Liver (tissue), 8 donors: ENCODE measurements at regions not wholly inside any gene's neighbourhood (a gene's known extent, or its start where the extent isn't known, plus 50 kb on each side); places are given as distances from the start of the nearest gene placed in this dataset.

ENCODE experiments used
- DNase-seq: peaks from one replicate; pipeline ENCODE4 v3.0.0-alpha.2; 2017; ENCODE audit warnings: low spot score
- H3K27ac ChIP-seq, 2 donors: one replicate each; pipeline ENCODE4 v1.7.0; 2013; ENCODE audit warnings: inconsistent platforms in 2 of 2, low read length in 2 of 2, control low read depth in 1 of 2, low read depth in 1 of 2, mild to moderate bottlenecking in 1 of 2
- H3K27me3 ChIP-seq, 4 donors: one replicate each; pipeline versions ENCODE4 v1.6.1 to v1.7.0; 2013; ENCODE audit warnings: low read length in 3 of 4, inconsistent platforms in 1 of 4, mild to moderate bottlenecking in 1 of 4, moderate library complexity in 1 of 4; ENCODE audit not compliant: control insufficient read depth in 4 of 4, insufficient read depth in 4 of 4
- H3K36me3 ChIP-seq, 4 donors: one replicate each; pipeline versions ENCODE4 v1.6.1 to v1.7.0; 2013; ENCODE audit warnings: low read length in 3 of 4, mild to moderate bottlenecking in 3 of 4, low read depth in 1 of 4, moderate library complexity in 1 of 4; ENCODE audit not compliant: control insufficient read depth in 4 of 4, insufficient read depth in 3 of 4
- H3K4me1 ChIP-seq, 4 donors: one replicate each; pipeline versions ENCODE4 v1.6.1 to v1.7.0; 2013; ENCODE audit warnings: low read length in 3 of 4, mild to moderate bottlenecking in 3 of 4, moderate library complexity in 1 of 4; ENCODE audit not compliant: control insufficient read depth in 4 of 4, insufficient read depth in 4 of 4
- H3K4me3 ChIP-seq, 3 donors: one replicate each; pipeline versions ENCODE4 v1.6.1 to v1.7.0; 2013; ENCODE audit warnings: low read length in 3 of 3, control low read depth in 1 of 3, low read depth in 1 of 3, mild to moderate bottlenecking in 1 of 3
- H3K9ac ChIP-seq, 2 donors: one replicate each; pipeline ENCODE4 v1.7.0; 2013; ENCODE audit warnings: low read length in 2 of 2, mild to moderate bottlenecking in 2 of 2, moderate library complexity in 2 of 2, control low read depth in 1 of 2, low read depth in 1 of 2
- H3K9me3 ChIP-seq, 4 donors: one replicate each; pipeline versions ENCODE4 v1.6.1 to v1.7.0; 2013; ENCODE audit warnings: low read length in 3 of 4; ENCODE audit not compliant: control insufficient read depth in 4 of 4
- EGR1 ChIP-seq, 2 donors: IDR thresholded peaks; 2 replicates each; pipeline ENCODE4 v1.6.1; 2016 to 2018; ENCODE audit warnings: antibody characterized with exemption in 2 of 2, low read depth in 2 of 2
- FOXA1 ChIP-seq: IDR thresholded peaks from 2 replicates; pipeline ENCODE4 v1.6.1; 2016; ENCODE audit warnings: antibody characterized with exemption
- FOXA2 ChIP-seq: IDR thresholded peaks from 2 replicates; pipeline ENCODE4 v1.6.1; 2016; ENCODE audit warnings: antibody characterized with exemption
- GABPA ChIP-seq, 2 donors: IDR thresholded peaks in 1 of 2; conservative IDR thresholded peaks in 1 of 2; 2 replicates each; pipeline ENCODE4 v1.6.1; 2016; ENCODE audit warnings: antibody characterized with exemption in 2 of 2, mild to moderate bottlenecking in 1 of 2, moderate library complexity in 1 of 2
- HNF4A ChIP-seq, 2 donors: conservative IDR thresholded peaks; 2 replicates each; pipeline ENCODE4 v1.6.1; 2016; ENCODE audit warnings: antibody characterized with exemption in 2 of 2, mild to moderate bottlenecking in 2 of 2
- HNF4G ChIP-seq: IDR thresholded peaks from 2 replicates; pipeline ENCODE4 v1.6.1; 2016; ENCODE audit warnings: antibody characterized with exemption
- JUND ChIP-seq, 2 donors: IDR thresholded peaks; 2 replicates each; pipeline ENCODE4 v1.6.1; 2016; ENCODE audit warnings: antibody characterized with exemption in 2 of 2
- NR2F2 ChIP-seq: IDR thresholded peaks from 2 replicates; pipeline ENCODE4 v1.6.1; 2016; ENCODE audit warnings: antibody characterized with exemption
- RAD21 ChIP-seq, 2 donors: IDR thresholded peaks; 2 replicates each; pipeline ENCODE4 v1.6.1; 2016; ENCODE audit warnings: antibody characterized with exemption in 2 of 2, mild to moderate bottlenecking in 2 of 2
- RXRA ChIP-seq, 2 donors: IDR thresholded peaks; 2 replicates each; pipeline ENCODE4 v1.6.1; 2017 to 2018; ENCODE audit warnings: antibody characterized with exemption in 2 of 2, mild to moderate bottlenecking in 1 of 2
- TAF1 ChIP-seq: conservative IDR thresholded peaks from 2 replicates; pipeline ENCODE4 v1.6.1; 2016; ENCODE audit warnings: antibody characterized with exemption, mild to moderate bottlenecking
- YY1 ChIP-seq: IDR thresholded peaks from 2 replicates; pipeline ENCODE4 v1.6.1; 2016; ENCODE audit warnings: antibody characterized with exemption, mild to moderate bottlenecking
- WGBS: extraction: QIAGEN DNeasy Blood & Tissue Kit; methylation state at CpG from one replicate; pipeline ENCODE4 v1.1.7; 2013; 5-methylcytosine and 5-hydroxymethylcytosine counted together
- TF ChIP-seq, protein P1 (sequence below): IDR thresholded peaks from 2 replicates; pipeline ENCODE4 v1.6.1; 2016; ENCODE audit warnings: antibody characterized with exemption
- TF ChIP-seq, protein P2 (sequence below): IDR thresholded peaks from 2 replicates; pipeline ENCODE4 v1.6.1; 2016; ENCODE audit warnings: antibody characterized with exemption, mild to moderate bottlenecking
- TF ChIP-seq, protein P3 (sequence below): IDR thresholded peaks from 2 replicates; pipeline ENCODE4 v1.6.1; 2016; ENCODE audit warnings: antibody characterized with exemption
- TF ChIP-seq, protein P4 (sequence below): fragments of 150-350 bp; IDR thresholded peaks from 2 replicates; pipeline ENCODE4 v1.5.1; 2017; ENCODE audit warnings: improper control_type of control experiment, low read depth, low read length; ENCODE audit not compliant: missing input control
- donor health status: healthy.
- donor health status: healthy.
- donor health status: healthy.
- donor health status: healthy.
- donor health status: healthy.

DNA sequence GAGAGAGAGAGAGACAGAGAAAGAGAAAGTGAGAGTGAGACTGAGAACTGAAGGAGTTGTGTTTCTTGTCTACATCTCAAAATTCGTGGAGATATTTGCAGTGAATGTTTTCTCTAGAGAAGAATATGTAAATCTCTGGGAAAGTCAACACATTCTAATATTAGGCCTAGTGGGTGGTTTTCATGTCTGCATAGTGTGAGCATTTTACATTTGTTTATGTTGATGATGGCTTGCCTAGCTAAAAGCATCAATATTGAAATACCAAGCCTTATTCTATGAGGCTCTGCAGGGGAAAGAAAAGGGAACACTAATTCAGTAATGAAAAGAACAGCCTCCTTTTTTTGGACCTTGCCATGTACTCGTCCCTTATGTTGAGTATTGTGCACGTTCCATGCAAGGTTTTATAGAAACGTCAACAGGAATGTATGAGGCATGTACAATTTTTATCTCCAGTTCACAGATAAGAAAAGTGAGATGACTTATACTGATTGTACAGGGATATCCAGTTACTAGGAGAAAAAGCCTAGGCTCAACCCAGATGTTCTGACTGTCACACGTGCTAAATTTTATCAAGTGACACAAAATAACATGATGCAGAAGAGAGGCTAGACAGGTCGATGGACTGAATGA, 1288.9 kb upstream of the SLC10A2 start:
- H3K27ac ChIP-seq = no peak overlapping the region
- no peaks in the 10 kb centered on the region for H3K27me3 ChIP-seq
- H3K4me1 ChIP-seq = no peaks in the 10 kb centered on the region
- H3K36me3 ChIP-seq = no peaks in the 10 kb centered on the region
- DNase-seq = no peak
- no peaks in the 10 kb centered on the region for H3K9me3 ChIP-seq
- H3K4me3 ChIP-seq = no peak overlapping the region
- 60% methylated on average over 6 of the region's 6 CpGs for WGBS
- TF ChIP-seq RXRA (IDR thresholded peaks at IDR 0.05) (no peak), FOXA2 (no peak), FOXA1 (no peak), HNF4G (no peak)
- TF ChIP-seq, protein P1, sequence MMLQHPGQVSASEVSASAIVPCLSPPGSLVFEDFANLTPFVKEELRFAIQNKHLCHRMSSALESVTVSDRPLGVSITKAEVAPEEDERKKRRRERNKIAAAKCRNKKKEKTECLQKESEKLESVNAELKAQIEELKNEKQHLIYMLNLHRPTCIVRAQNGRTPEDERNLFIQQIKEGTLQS = no peak
- H3K9ac ChIP-seq = no peak overlapping the region

DNA sequence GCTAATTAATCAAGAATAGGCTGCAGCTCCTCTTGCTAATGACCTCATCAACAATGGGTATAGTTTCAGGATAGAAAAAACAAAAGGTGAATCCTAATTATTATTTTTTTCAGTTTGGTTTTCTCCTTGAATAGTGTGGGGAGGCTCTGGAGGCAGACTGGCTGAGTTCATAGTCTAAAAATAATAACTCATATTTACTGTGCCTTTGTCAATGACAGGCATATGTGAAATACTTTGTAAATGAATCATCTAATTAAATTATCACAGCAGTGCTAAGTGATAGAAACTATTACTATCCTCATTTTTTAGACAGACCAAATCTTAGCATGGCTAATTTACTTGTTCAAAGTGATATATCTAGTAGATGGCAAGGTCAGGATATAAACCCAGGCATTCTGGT, 1261.0 kb upstream of the SLC10A2 start:
- H3K4me3 ChIP-seq = no peak overlapping the region
- H3K27ac ChIP-seq = no peak overlapping the region
- H3K27me3 ChIP-seq = no peaks in the 10 kb centered on the region
- DNase-seq = no peak
- no peak overlapping the region for H3K9ac ChIP-seq
- TF ChIP-seq GABPA (IDR thresholded peaks at IDR 0.05 in 1 of 2, conservative IDR thresholded peaks at IDR 0.05 in 1 of 2) (no peak), RAD21 (IDR thresholded peaks at IDR 0.05) (no peak), EGR1 (IDR thresholded peaks at IDR 0.05; ENCODE audit: low read depth in 2 of 2) (no peak), FOXA2 (no peak), TAF1 (no peak), HNF4A (conservative IDR thresholded peaks at IDR 0.05) (no peak)
- TF ChIP-seq, protein P2, sequence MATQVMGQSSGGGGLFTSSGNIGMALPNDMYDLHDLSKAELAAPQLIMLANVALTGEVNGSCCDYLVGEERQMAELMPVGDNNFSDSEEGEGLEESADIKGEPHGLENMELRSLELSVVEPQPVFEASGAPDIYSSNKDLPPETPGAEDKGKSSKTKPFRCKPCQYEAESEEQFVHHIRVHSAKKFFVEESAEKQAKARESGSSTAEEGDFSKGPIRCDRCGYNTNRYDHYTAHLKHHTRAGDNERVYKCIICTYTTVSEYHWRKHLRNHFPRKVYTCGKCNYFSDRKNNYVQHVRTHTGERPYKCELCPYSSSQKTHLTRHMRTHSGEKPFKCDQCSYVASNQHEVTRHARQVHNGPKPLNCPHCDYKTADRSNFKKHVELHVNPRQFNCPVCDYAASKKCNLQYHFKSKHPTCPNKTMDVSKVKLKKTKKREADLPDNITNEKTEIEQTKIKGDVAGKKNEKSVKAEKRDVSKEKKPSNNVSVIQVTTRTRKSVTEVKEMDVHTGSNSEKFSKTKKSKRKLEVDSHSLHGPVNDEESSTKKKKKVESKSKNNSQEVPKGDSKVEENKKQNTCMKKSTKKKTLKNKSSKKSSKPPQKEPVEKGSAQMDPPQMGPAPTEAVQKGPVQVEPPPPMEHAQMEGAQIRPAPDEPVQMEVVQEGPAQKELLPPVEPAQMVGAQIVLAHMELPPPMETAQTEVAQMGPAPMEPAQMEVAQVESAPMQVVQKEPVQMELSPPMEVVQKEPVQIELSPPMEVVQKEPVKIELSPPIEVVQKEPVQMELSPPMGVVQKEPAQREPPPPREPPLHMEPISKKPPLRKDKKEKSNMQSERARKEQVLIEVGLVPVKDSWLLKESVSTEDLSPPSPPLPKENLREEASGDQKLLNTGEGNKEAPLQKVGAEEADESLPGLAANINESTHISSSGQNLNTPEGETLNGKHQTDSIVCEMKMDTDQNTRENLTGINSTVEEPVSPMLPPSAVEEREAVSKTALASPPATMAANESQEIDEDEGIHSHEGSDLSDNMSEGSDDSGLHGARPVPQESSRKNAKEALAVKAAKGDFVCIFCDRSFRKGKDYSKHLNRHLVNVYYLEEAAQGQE = no peak
- no peaks in the 10 kb centered on the region for H3K36me3 ChIP-seq
- H3K9me3 ChIP-seq = no peaks in the 10 kb centered on the region
- no peaks in the 10 kb centered on the region for H3K4me1 ChIP-seq

DNA sequence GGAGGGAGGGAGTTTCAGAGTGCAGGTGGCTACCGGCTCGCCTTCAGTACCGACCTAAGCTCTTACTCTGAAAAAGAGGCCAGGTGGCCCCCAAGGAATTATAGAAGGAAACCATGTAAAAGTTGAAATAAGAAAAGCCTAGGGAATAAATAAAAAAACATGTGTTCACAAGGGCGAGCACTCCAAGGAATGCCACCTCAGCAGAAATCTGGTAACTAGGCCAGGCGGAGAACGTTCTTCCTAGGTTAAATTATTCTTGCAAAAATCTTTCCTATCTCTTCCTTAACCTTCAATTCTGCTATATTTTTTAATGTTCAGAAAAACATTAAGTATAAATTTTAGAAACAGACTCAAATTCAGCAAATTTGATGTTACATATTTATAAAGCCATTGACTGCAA, 1260.3 kb upstream of the SLC10A2 start:
- DNase-seq = no peak
- no peaks in the 10 kb centered on the region for H3K36me3 ChIP-seq
- no peak overlapping the region for H3K9ac ChIP-seq
- no peak overlapping the region for H3K27ac ChIP-seq
- WGBS = 84% methylated on average over 6 of the region's 6 CpGs
- H3K4me1 ChIP-seq = no peaks in the 10 kb centered on the region
- no peaks in the 10 kb centered on the region for H3K27me3 ChIP-seq
- H3K9me3 ChIP-seq = no peaks in the 10 kb centered on the region
- no peak overlapping the region for H3K4me3 ChIP-seq
- TF ChIP-seq, protein P3, sequence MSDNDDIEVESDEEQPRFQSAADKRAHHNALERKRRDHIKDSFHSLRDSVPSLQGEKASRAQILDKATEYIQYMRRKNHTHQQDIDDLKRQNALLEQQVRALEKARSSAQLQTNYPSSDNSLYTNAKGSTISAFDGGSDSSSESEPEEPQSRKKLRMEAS = no peak
- TF ChIP-seq EGR1 (IDR thresholded peaks at IDR 0.05; ENCODE audit: low read depth in 2 of 2) = no peak
- TF ChIP-seq, protein P4, sequence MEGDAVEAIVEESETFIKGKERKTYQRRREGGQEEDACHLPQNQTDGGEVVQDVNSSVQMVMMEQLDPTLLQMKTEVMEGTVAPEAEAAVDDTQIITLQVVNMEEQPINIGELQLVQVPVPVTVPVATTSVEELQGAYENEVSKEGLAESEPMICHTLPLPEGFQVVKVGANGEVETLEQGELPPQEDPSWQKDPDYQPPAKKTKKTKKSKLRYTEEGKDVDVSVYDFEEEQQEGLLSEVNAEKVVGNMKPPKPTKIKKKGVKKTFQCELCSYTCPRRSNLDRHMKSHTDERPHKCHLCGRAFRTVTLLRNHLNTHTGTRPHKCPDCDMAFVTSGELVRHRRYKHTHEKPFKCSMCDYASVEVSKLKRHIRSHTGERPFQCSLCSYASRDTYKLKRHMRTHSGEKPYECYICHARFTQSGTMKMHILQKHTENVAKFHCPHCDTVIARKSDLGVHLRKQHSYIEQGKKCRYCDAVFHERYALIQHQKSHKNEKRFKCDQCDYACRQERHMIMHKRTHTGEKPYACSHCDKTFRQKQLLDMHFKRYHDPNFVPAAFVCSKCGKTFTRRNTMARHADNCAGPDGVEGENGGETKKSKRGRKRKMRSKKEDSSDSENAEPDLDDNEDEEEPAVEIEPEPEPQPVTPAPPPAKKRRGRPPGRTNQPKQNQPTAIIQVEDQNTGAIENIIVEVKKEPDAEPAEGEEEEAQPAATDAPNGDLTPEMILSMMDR = no peak
- no peak for TF ChIP-seq NR2F2
- TF ChIP-seq, protein P1 = no peak
- TF ChIP-seq YY1 = no peak
- no peak for TF ChIP-seq FOXA2
- TF ChIP-seq HNF4A (conservative IDR thresholded peaks at IDR 0.05) = no peak
- TF ChIP-seq GABPA (IDR thresholded peaks at IDR 0.05 in 1 of 2, conservative IDR thresholded peaks at IDR 0.05 in 1 of 2) = no peak
- TF ChIP-seq, protein P2 = no peak
- TF ChIP-seq RXRA (IDR thresholded peaks at IDR 0.05) = no peak
- no peak for TF ChIP-seq FOXA1
- TF ChIP-seq RAD21 (IDR thresholded peaks at IDR 0.05) = no peak
- no peak for TF ChIP-seq JUND (IDR thresholded peaks at IDR 0.05)
- TF ChIP-seq HNF4G = no peak
